GM13976 (cell line): ENCODE measurements at regions not wholly inside any gene's neighbourhood (a gene's known extent, or its start where the extent isn't known, plus 50 kb on each side); places are given as distances from the start of the nearest gene placed in this dataset.
"Not testable (repeated sequence)": the region's sequence is repeated elsewhere in the genome, so short reads cannot be mapped to it uniquely, and the experiment has no call there.

ENCODE experiments used
- DNase-seq: peaks from one replicate; pipeline ENCODE4 v3.0.0; 2012; ENCODE audit warnings: low spot score
- in situ Hi-C: fragments of 300-500 bp; cut with MboI; formaldehyde crosslinking; loops from one replicate; pipeline ENCODE4 v1.12.0; 2022; ENCODE audit warnings: low sequenced_read_pairs, mixed read lengths, inconsistent platforms; ENCODE audit not compliant: unreplicated experiment
- TF ChIP-seq, protein P1 (sequence below): IDR thresholded peaks from 2 replicates; pipeline ENCODE4 v1.5.1; 2012; ENCODE audit warnings: borderline replicate concordance, mild to moderate bottlenecking; ENCODE audit not compliant: insufficient read depth; ENCODE audit errors: extremely low read depth, missing control alignments, control extremely low read depth

DNA sequence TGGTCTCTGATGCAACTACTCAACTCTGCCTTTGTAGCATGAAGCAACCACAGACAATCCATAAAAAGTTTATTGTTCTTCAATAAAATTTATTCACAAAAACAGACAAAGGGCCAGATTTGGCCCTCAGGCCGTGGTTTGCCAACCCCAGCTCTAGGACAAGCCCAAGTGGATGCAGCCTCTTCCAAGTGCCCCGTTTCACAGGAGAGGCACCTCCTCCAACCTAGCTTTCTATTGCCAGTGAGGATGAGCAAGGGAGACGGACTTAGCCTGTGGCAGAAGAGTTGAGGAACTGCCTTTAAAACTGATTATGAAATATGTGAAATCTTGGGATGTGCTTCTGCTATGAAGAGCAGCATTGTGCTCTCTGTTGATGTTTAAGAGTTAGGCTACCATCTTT, 105.4 kb downstream of the PSMG1 start:
- no peak for DNase-seq
- in situ Hi-C loops, result no loop called here

DNA sequence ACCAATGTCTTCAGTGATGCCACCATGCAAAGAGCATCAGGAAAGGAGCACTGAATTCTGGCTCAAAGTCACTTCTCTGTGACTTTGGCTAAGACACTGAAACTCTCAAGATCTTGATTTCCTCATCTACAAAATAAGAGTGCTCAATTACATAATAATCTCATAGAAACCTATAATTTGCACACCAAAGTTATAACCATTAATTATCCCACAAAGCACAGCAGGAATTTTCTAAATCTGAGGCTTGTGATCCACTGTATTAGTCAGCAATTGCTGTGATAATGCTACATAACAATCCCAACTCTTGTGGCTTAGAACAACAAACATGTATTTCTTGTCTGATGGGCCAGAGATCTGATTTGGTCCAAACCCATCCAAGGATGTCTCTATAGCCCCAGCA, 108.7 kb downstream of the PSMG1 start:
- DNase-seq, result no peak
- TF ChIP-seq, protein P1, sequence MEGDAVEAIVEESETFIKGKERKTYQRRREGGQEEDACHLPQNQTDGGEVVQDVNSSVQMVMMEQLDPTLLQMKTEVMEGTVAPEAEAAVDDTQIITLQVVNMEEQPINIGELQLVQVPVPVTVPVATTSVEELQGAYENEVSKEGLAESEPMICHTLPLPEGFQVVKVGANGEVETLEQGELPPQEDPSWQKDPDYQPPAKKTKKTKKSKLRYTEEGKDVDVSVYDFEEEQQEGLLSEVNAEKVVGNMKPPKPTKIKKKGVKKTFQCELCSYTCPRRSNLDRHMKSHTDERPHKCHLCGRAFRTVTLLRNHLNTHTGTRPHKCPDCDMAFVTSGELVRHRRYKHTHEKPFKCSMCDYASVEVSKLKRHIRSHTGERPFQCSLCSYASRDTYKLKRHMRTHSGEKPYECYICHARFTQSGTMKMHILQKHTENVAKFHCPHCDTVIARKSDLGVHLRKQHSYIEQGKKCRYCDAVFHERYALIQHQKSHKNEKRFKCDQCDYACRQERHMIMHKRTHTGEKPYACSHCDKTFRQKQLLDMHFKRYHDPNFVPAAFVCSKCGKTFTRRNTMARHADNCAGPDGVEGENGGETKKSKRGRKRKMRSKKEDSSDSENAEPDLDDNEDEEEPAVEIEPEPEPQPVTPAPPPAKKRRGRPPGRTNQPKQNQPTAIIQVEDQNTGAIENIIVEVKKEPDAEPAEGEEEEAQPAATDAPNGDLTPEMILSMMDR, result no peak
- in situ Hi-C loops, result no loop called here

More for the DNA sequence above, 105.4 kb downstream of the PSMG1 start:
- TF ChIP-seq, protein P1, result no peak

DNA sequence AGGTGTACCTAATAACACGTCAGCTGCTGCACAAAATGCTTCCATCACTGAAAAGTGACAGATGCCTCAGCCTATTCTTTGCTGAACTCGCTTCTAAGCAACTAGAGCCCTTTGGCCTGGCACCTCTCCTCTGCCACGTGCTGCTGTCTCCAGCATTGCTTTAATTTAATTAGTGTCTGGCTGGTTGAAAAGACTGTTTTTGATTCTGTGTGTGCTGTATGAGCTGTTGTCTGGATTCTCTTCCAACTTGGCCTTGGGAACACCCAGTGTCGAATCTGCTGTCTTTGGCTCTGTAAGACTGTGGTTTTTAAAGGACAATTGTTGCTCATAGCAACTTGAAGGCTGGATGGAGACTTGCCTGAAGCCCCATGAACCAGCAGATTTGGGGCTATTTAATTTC, 109.5 kb downstream of the PSMG1 start:
- no peak for DNase-seq
- in situ Hi-C loops, result no loop called here
- TF ChIP-seq, protein P1, result no peak

DNA sequence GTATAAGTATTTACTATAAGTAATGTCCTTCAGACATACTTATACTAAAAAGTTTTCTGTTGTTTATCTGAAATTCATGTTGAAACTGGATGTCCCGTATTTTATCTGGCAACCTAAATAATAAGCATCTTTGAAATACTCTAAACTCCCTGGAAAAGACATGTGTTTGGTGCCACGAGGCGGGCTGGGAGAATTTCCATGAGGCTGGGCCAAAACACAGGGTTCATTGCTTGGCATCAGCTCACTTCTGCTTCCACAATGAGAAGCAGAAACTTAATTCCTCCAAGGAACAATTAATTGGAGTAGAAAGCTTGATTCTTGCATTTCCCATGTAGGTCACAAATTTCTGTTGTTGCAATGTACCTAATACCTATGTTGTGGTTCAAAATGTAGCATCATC, 110.2 kb downstream of the PSMG1 start:
- in situ Hi-C loops, result no loop called here
- DNase-seq, result no peak
- TF ChIP-seq, protein P1, result no peak

DNA sequence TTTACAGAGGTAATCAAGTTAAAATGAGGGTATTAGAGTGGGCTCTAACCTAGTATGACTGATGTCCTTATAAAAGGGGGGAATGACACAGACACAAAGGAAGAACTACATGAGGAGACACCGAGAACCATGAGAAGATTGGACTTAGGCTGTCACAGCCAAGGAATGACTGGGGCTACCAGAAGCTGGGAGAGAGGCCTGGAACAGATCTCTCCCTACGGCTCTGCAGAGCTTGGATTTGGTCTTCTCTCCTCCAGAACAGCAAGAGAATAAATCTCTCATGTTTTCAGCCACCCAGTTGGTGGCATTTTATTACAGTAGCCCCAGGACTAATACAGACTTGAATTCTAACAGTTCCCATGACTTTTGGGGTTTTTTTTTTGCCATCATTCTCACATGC, 110.8 kb downstream of the PSMG1 start:
- no peak for DNase-seq
- in situ Hi-C loops, result no loop called here
- TF ChIP-seq, protein P1, result no peak

DNA sequence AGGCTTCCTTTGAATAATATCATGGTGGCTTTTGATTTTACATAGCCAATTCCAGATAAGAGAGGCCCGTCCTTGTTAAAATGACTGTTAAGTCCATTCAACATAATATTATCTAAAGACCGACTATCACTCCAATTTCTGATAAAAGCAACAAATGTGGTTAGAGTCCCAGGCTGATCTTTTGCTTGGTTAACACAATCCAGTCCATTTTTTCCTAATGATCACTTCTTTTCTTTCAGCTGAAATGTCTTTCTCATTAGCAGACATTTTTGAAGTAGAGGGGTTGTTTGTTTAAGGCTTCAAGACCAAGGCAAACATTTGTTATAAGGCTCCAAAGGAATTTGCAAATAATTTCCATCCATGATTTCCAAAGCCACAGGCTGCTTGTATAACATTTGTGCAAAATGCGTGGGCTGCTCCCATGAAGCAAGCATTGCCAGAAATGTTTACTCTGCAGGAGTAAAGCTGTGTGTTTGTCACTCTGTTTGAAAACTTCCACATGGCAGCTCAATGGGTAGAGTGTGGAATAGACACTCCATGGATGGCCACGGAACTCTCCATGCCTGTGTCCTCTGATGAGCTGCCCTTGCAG, 111.5 kb downstream of the PSMG1 start:
- no peak for DNase-seq
- in situ Hi-C loops, result no loop called here
- TF ChIP-seq, protein P1, result no peak

DNA sequence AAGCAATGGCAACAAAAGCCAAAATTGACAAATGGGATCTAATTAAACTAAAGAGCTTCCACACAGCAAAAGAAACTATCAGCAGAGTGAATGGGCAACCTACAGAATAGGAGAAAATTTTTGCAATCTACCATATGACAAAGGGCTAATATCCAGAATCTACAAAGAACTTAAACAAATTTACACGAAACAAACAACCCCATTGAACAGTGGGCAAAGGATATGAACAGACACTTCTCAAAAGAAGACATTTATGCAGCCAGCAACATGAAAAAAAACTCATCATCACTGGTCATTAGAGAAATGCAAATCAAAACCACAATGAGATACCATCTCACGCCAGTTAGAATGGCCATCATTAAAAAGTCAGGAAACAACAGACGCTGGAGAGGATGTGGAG, 113.4 kb downstream of the PSMG1 start:
- DNase-seq, in situ Hi-C loops: not testable (repeated sequence)
